K562 (cell line): ENCODE measurements at regions not wholly inside any gene's neighbourhood (a gene's known extent, or its start where the extent isn't known, plus 50 kb on each side); places are given as distances from the start of the nearest gene placed in this dataset.

Experiments
- CCAR2 ChIP-seq: fragments of 200-400 bp; formaldehyde crosslinking; IDR thresholded peaks from 2 replicates; pipeline ENCODE4 v1.6.1; 2017; ENCODE audit warnings: mild to moderate bottlenecking, low read depth, low read length
- CSDE1 ChIP-seq, 2 experiments: fragments of 450-650 bp; IDR thresholded peaks; 2 replicates each; pipeline ENCODE4 v1.6.1; 2016; ENCODE audit warnings: mild to moderate bottlenecking in 1 of 2
- FOXP1 ChIP-seq: sonication (generic); formaldehyde crosslinking; IDR thresholded peaks from 2 replicates; pipeline ENCODE4 v1.8.0; 2022; ENCODE audit warnings: mild to moderate bottlenecking, missing genetic modification reagents
- HNRNPUL1 ChIP-seq: fragments of 200-400 bp; formaldehyde crosslinking; IDR thresholded peaks from 2 replicates; pipeline ENCODE4 v1.6.1; 2017; ENCODE audit warnings: low read length
- JUNB ChIP-seq: fragments of 450-650 bp; formaldehyde crosslinking; conservative IDR thresholded peaks from 2 replicates; pipeline ENCODE4 v1.4.0; 2020; ENCODE audit warnings: mild to moderate bottlenecking
- KLF16 ChIP-seq: IDR thresholded peaks from 2 replicates; pipeline ENCODE4 v1.6.1; 2016; ENCODE audit warnings: antibody characterized with exemption
- L3MBTL2 ChIP-seq: fragments of 450-650 bp; IDR thresholded peaks from 2 replicates; pipeline ENCODE4 v1.6.1; 2016; ENCODE audit warnings: mild to moderate bottlenecking, moderate library complexity
- MLLT1 ChIP-seq, 2 experiments: fragments of 450-650 bp; IDR thresholded peaks; 2 replicates each; pipeline ENCODE4 v1.6.1; 2016
- MNT ChIP-seq, 2 experiments: fragments of 450-650 bp; conservative IDR thresholded peaks; 2 replicates each; pipeline ENCODE4 v1.6.1; 2017; ENCODE audit warnings: mild to moderate bottlenecking in 2 of 2, moderate library complexity in 2 of 2
- NFXL1 ChIP-seq: fragments of 450-650 bp; formaldehyde crosslinking; IDR thresholded peaks from 2 replicates; pipeline ENCODE4 v1.4.0; 2021; ENCODE audit warnings: mild to moderate bottlenecking
- NR1H2 ChIP-seq: sonication (generic); formaldehyde crosslinking; IDR thresholded peaks from 2 replicates; pipeline ENCODE4 v1.4.0; 2020; ENCODE audit warnings: mild to moderate bottlenecking, missing genetic modification reagents
- PURB ChIP-seq: sonication (generic); formaldehyde crosslinking; IDR thresholded peaks from 2 replicates; pipeline ENCODE4 v1.9.0; 2021; ENCODE audit warnings: low read depth, mild to moderate bottlenecking, missing genetic modification reagents
- RFX1 ChIP-seq: fragments of 450-650 bp; IDR thresholded peaks from 2 replicates; pipeline ENCODE4 v1.6.1; 2016; ENCODE audit warnings: mild to moderate bottlenecking, moderate library complexity
- SREBF2 ChIP-seq: sonication (generic); formaldehyde crosslinking; IDR thresholded peaks from 2 replicates; pipeline ENCODE4 v1.4.0; 2020; ENCODE audit warnings: mild to moderate bottlenecking, missing genetic modification reagents
- WHSC1 ChIP-seq: IDR thresholded peaks from one replicate; pipeline ENCODE4 v1.6.1; 2012; ENCODE audit warnings: low read length, control low read depth, inconsistent platforms
- ZNF232 ChIP-seq: sonication (generic); formaldehyde crosslinking; IDR thresholded peaks from 2 replicates; pipeline ENCODE4 v1.8.0; 2022; ENCODE audit warnings: mild to moderate bottlenecking, missing genetic modification reagents
- ZNF398 ChIP-seq: fragments of 250-450 bp; sonication (Bioruptor Pico); IDR thresholded peaks from 2 replicates; pipeline ENCODE4 v1.8.0; 2021; ENCODE audit warnings: moderate library complexity, mild to moderate bottlenecking, inconsistent platforms
- ZNF699 ChIP-seq: fragments of 250-450 bp; sonication (Bioruptor Pico); IDR thresholded peaks from 2 replicates; pipeline ENCODE4 v1.8.0; 2021; ENCODE audit warnings: mild to moderate bottlenecking, moderate library complexity; ENCODE audit not compliant: insufficient replicate concordance

- TF ChIP-seq SREBF2 (CRISPR knock-in tag) (no peak), MLLT1 (IDR thresholded peaks at IDR 0.05) (no peak), WHSC1 (no peak), ZNF232 (CRISPR knock-in tag) (no peak), RFX1 (no peak), CSDE1 (IDR thresholded peaks at IDR 0.05) (no peak), FOXP1 (CRISPR knock-in tag) (no peak), NFXL1 (CRISPR knock-in tag) (no peak), CCAR2 (no peak), HNRNPUL1 (no peak), L3MBTL2 (peak; percentile 49; the same call in 1 of the 2 replicates), ZNF398 (CRISPR knock-in tag) (no peak), KLF16 (no peak), NR1H2 (CRISPR knock-in tag) (no peak), PURB (CRISPR knock-in tag) (no peak), ZNF699 (no peak), JUNB (CRISPR knock-in tag) (no peak), MNT (conservative IDR thresholded peaks at IDR 0.05) (0 out of 4 replicates have a peak, but pooled peaks of 1 of the 2 experiments have one; percentile 25)
Measured at GRCh38 chr7:113421696-113422330, 303.5 kb upstream of the SMIM30 start (continued).
